Left ventricle myocardium superior (tissue), 1 donor: ENCODE measurements at regions not wholly inside any gene's neighbourhood (a gene's known extent, or its start where the extent isn't known, plus 50 kb on each side); places are given as distances from the start of the nearest gene placed in this dataset.

Experiments
- ATAC-seq: fragments of 200-7000 bp; cut with Tn5 transposase; one replicate; pipeline ENCODE4 v1.9.1; 2020; ENCODE audit warnings: mild to moderate bottlenecking, moderate library complexity
- DNase-seq: peaks from one replicate; pipeline ENCODE4 v3.0.0-alpha.2; 2020
- intact Hi-C: fragments of 100-400 bp; cut with micrococcal nuclease; formaldehyde crosslinking; loops from one replicate; pipeline ENCODE4 v1.11.0; 2022
- donor health status: DM: no; HTN: yes; CAD: no; lungs with severe emphysema.

- DNase-seq (no peak), ATAC-seq (no peak)
- intact Hi-C loops = no loop called here
These were observed 179.4 kb upstream of the KCNG1 start for GRCh38 chr20:51202304-51202703.

- no peak for DNase-seq
- no peak for ATAC-seq
- intact Hi-C loops = no loop called here
These were observed 177.0 kb upstream of the KCNG1 start for GRCh38 chr20:51199920-51200319.

- no peak for ATAC-seq
- intact Hi-C loops = no loop called here
- no peak for DNase-seq
These were observed 176.1 kb upstream of the KCNG1 start for GRCh38 chr20:51198876-51199523.

DNA sequence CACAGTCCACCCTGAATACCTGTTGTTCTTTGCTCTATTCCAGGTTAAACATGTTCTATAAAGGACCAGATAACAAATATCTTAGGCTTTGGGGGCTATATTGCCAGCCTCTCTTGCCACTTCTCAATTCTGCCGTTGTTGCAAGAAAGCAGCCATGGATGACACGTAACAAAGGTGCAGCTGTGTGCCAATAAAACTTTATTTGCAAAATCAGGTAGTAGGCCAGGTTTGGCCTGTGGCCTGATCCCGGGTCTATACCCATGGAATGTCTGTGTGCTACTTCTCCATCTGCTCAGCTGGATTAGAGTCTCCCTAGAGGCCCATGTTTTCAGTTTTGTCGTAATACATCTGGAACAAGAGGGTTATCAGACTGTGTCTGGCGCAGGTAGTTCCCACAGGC is 175.3 kb upstream of the KCNG1 start:
- no peak for ATAC-seq
- no peak for DNase-seq
- intact Hi-C loops = no loop called here

- DNase-seq (no peak), ATAC-seq (no peak)
- intact Hi-C loops = no loop called here
These were observed 174.2 kb upstream of the KCNG1 start for GRCh38 chr20:51196991-51197651.

- intact Hi-C loops = no loop called here
- no peak for ATAC-seq
- no peak for DNase-seq
These were observed 173.1 kb upstream of the KCNG1 start for GRCh38 chr20:51195990-51196389.

DNA sequence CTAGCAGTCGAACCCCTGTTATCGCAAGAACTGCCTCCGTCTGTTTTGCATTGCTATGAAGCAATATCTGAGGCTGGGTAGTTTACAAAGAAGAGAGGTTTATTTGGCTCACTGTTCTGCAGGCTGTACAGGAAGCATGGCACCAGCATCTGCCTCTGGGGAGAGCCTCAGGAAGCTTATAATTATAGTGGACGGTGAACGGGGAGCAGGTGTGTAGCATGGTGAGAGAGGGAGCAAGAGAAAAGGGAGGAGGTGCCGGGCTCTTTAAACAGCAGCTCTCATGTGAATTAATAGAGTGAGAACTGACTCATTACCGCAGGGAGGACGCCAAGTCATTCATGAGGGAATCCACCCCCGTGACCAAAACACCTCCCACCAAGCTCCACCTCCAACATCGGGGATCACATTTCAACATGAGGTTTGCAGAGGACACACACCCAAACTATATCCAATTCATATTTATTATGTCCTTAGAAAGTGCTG is 172.6 kb upstream of the KCNG1 start:
- intact Hi-C loops = no loop called here
- no peak for DNase-seq
- ATAC-seq = no peak

DNA sequence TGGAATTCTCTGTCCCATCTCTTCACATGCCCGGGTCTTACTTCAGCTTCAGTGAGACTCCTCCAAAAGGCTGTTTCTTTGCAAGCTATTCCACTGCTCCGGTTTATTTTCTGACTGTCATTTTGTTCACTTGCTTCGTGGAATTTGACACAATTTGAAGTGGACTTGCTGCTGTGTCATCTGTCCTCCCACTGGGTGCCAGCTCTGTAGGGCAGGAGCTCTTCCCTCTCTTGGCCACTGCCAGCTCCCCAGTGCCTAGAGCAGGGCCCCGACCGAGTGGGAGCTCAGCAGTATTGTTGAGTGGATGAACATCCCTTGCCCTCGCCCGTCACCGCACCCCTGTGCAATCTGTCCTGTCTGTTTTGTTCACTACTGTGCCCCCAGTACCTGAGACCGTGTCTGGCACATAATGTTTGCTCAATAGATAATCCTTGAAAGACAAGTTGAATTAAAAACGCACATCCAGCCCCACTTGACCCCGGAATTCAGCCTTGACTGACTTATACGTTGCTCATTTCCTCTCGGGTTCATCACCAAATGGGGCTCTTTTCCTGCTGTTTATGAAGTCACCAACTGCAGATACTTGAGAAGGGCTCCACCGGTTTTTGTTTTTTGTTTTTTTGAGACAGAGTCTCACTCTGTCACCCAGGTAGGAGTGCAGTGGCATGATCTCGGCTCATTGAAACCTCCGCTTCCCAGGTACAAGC is 170.3 kb upstream of the KCNG1 start:
- DNase-seq (no peak), ATAC-seq (no peak)
- intact Hi-C loops = no loop called here

GRCh38 chr20:51190783-51191180 is 167.9 kb upstream of the KCNG1 start:
- no peak for DNase-seq
- no peak for ATAC-seq
- intact Hi-C loops = no loop called here

DNA sequence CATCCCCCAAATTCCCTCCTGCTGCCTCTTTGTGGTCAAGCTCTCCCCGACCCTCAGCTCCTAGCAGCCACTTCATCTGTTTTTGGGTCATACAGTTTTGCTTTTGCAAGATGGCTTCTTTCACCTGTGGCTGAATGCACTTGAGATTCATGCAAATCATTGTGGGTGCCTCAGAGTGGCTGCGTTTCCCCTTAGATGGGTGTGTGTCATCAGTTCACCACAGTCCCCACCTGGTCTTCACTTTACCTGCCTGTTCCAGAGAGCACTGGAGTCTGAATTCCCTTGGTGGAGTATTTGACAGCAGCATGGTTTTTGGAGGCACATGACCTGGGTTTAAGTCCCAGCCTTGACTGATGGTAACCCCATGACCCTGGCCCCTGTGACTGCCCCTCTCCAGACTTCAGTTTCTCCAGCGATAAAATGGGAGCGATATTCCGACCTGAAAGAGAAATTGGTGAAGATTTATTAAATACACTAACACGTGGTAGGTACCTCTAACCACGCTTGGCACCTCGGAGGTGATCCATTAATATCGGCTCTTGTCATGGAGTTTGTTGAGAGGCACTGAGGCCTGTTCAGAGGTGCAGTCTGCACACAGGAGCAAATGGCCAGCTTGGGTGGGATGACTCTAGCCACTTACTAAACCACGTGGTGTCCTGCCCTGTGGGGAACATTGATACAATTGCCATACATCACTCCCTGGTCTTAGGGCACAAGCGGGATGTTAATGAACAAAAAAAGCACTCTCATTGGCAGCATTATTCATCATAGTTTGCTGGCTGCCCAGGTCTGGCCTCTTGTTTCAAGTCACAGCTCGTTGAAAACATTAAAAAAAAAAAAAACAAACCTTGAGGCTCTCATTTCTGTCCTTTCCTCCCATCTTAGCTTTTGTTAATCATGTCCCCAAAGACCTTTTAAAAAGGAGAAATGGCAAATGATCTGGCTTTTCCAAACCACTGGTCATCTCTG is 167.2 kb upstream of the KCNG1 start:
- DNase-seq (no peak), ATAC-seq (no peak)
- intact Hi-C loops = no loop called here

DNA sequence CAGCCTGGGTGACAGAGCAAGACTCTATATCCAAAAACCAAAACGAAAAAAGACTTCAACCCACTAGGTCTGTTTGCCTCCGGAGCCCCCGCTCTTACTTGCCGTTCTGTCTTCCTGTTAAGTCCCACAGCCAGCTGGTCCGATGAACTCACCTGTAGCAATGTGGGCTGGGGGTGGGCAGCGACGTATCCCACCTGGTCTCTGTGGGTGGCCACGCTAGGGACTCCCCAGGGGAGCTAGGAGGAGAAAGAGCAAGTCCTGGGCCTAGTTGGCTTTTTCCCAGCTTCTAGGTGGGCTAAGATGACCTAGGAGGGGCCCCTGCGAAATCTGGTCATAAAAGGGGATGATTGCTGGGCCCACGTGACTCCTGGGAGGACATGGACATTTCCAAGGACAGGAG is 166.0 kb upstream of the KCNG1 start:
- intact Hi-C loops = no loop called here
- ATAC-seq (no peak), DNase-seq (no peak)

DNA sequence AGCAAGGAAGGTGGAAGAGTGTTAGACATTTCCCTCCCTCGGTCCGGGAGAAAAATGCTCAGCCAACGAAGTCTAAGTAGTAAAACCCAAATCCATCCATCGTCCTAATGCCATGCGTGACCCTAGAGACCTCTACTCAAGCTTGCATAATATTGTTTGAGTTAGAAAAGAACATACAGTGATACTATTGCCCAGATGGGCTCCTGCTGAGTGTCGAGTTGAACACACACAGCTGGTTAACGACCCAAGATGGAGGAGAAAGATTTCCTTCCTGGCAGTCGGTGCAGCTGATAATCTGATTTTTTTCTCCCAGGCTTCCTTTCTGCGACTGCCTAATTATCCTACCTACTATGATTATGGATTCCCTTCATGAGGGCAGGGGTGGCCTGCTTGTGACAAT is 164.4 kb upstream of the KCNG1 start:
- no peak for ATAC-seq
- DNase-seq = no peak
- intact Hi-C loops = no loop called here

DNA sequence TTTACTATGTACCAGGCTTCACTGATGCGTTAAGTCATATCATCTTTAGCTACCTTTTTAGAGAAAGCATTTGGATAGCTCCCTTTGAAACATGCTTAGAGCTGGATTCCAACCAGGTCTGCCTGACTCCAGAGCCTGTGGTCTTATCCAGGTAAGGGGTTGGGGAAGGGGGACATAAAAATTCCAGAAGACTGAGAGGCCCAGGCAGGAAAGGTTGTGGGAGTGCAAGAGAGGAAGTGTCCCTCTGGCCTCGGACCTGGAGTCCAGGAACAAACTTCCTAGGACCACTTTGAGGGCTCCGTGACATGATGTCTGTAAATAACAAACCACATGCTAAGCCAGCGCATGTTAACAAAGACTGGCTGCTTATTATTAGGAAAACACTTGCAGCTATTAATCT is 163.0 kb upstream of the KCNG1 start:
- DNase-seq (no peak), ATAC-seq (no peak)
- intact Hi-C loops = no loop called here

GRCh38 chr20:51185277-51185676 is 162.4 kb upstream of the KCNG1 start:
- ATAC-seq (no peak), DNase-seq (no peak)
- intact Hi-C loops = no loop called here

DNA sequence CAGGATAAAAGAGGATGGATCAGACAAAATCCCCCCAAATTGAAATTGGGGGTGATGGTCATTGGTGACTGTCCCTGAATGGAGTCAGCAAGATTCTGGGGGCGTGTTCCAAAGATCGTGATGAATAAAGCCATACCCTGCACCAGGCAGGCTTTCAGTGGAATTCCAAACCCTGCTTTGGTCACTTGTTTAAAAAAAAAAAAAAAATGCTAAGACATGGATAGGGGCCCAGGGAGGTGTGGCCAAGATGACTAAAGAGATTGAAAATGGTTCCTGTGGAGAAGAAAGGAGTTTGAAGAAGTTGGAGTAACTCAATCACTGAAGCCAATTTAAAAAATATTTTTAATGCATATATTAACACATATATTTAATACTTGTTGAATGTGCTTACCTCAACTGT is 161.4 kb upstream of the KCNG1 start:
- ATAC-seq = no peak
- no peak for DNase-seq
- intact Hi-C loops = no loop called here

DNA sequence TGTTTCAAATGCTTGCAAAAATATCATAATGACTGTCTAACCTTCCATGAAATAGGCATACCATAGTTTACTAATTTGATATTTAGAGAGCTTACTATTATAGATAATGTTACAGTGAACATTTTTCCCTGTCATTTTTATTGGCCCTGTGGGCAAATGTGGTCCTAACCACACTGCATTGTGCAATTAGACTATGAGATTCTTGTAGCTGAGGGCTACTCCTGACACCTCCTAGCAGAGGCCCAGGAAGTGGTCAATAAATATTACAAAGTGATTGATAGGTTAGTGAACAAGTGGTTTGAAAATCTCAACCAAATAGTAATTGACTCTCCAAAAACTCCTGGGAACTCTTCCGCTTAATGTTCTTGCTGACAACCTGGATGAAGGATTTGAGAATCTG is 160.5 kb upstream of the KCNG1 start:
- ATAC-seq = no peak
- no peak for DNase-seq

DNA sequence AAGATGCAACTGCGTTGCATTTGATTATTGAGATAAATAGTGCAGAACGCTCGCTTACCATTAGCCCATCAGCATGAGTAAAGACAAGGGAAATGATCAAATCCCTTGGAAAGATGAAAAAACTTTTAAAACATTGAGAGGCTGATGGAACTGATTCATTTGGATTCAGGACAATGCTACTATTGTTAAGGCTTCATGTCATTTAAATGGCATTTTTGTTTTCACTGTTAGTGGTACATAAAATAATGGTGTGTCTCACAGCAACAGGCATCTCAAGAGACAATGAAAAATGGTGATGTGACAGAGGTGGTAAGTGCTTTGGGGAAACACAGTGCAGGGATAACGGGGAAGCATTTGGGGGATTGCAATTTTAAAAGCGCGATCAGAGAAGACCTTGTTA is 159.7 kb upstream of the KCNG1 start:
- DNase-seq (no peak), ATAC-seq (no peak)
- intact Hi-C loops = no loop called here

More for the DNA sequence above, 160.5 kb upstream of the KCNG1 start:
- intact Hi-C loops = no loop called here

DNA sequence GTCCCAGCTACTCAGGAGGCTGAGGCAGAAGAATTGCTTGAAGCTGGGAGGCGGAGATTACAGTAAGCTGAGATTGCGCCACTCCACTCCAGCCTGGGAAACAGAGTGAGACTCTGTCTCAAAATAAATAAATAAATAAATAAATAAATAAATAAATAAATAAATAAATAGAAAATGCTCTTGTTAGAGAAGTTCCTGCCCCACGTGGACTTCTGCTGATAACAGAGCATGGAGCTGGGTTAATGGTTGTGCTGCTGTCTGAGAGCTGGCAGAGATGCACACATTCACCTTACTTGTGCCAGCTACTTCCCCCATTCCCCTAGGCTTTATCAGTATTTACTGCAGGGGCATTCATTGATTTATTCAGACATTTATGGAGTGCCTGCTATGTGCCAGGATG is 155.2 kb upstream of the KCNG1 start:
- DNase-seq (no peak), ATAC-seq (no peak)
- intact Hi-C loops = no loop called here

DNA sequence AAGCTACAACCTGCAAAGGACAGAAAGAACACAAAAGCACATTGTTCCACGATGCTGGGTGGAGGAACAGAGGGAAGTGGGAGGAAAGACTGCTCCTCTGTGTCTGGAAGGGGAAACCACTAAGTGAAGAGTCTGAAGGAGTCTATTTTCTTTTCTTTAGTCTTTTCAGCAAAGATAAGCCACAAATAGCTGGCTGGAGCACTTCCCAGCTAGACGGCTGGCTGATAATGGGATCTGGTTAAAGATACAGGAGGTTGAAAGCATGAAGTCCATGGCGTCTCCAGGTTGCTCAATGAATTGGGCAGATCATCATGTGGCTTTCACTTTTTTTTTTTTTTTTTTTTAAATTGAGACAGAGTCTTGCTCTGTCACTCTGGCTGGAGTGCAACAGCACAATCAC is 154.0 kb upstream of the KCNG1 start:
- no peak for ATAC-seq
- intact Hi-C loops = no loop called here
- DNase-seq = no peak

DNA sequence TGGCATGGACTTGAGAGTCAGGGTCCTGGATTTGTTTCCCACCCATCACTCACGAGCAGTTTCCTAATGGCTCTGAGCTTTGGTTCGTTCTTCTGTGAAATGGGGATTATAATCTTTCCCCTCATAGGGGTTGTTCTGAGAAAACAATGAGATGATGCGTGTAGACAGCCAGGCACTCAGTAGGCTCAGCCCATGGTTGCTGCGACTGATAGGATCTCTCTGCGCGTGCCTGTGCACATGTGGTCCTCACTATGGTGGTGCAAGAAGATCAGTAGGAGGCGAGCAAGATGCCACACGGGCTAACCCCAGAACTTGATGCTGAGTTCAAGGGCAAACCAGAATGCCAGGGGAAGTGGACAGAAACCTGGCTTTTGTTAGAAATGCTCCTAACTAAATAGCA is 153.5 kb upstream of the KCNG1 start:
- intact Hi-C loops = no loop called here
- no peak for ATAC-seq

More for the DNA sequence above, 153.5 kb upstream of the KCNG1 start:
- DNase-seq = no peak
